ENCODE measurements at regions not wholly inside any gene's neighbourhood (a gene's known extent, or its start where the extent isn't known, plus 50 kb on each side); places are given as distances from the start of the nearest gene placed in this dataset.

DNA sequence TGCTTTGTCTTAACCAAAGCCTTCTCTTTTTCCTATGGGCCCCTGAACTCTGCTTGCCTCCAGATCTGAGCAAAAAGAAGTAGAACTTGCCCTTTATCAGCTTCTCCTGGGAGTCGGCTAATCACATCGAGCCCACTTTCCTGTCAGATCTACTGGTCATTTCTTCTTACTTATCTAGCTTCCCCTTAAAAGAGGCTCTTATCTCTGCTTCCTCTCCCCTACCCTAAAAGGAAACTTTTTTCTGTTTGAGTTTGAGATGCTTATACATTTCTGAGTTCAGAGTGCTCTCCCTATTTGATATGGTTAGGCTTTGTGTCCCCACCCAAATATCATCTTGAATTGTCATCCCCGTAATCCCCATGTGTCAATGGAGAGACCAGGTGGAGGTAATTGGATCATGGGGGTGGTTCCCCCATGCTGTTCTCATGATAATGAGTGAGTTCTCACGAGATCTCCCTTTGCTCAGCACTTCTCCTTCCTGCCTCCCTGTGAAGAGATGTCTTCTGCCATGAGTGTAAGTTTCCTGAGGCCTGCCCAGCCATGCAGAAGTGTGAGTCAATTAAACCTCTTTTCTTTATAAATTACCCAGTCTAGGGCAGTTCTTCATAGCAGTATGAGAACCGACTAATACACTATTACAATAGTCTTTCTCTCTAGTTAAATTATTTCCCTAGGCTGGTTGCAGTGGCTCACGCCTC is 114.7 kb upstream of the AMN1 start:
- CTCF ChIA-PET, result no interaction called here

DNA sequence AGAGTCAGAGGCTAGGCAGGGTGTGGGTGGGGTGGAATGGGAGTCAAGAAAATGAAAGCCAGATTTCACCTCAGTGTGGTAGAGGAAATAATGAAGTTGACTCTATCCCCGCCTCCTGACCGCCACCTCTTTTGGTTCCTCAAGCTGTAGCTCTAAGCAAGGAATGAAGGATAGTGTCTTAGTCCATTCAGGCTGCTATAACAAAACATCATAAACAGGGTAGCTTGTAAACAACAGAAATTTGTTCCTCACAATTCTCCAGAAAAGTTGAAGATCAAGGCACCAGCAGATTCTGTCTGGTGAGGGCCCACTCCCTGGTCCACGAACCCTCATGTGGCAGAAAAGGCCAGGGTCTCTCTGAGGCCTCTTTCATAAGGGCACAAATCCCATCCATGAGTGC is 109.1 kb upstream of the AMN1 start:
- peaks cover 0 to 13% of the 10 kb centered on the region in 2 experiments for H3K36me3 ChIP-seq (replicated peaks in 1 of 2; ENCODE audit: control extremely low read depth in 1 of 2, control insufficient read depth in 1 of 2, extremely low read depth in 1 of 2, insufficient read depth in 2 of 2, low read length in 1 of 2)
- H3K27ac Mint-ChIP-seq, result peak overlapping the region; percentile 26
- peaks cover 1 to 31% (median 5%) of the 10 kb centered on the region in 3 donors for H3K9me3 ChIP-seq (ENCODE audit: control extremely low read depth in 1 of 3, control insufficient read depth in 2 of 3, insufficient read depth in 1 of 3, low read length in 2 of 3)
- H3K4me2 ChIP-seq (replicated peaks; ENCODE audit: low read depth, low read length, poor library complexity, severe bottlenecking), result no peak overlapping the region
- ATAC-seq (ENCODE audit: low read depth), result no peak
- no peaks in the 10 kb centered on the region for H3K27me3 Mint-ChIP-seq
- peaks cover 44% of the 10 kb centered on the region for H3K4me1 Mint-ChIP-seq
- H4K20me1 ChIP-seq (ENCODE audit: control insufficient read depth, insufficient read depth, low read length, poor library complexity, severe bottlenecking), result no peaks in the 10 kb centered on the region
- H3K9me3 Mint-ChIP-seq (ENCODE audit: insufficient read depth), result peaks cover 2% of the 10 kb centered on the region
- WGBS (ENCODE audit: insufficient coverage), result 100% methylated on average over 1 of the region's 3 CpGs
- H3K4me1 ChIP-seq (ENCODE audit: control insufficient read depth in 2 of 2, insufficient read depth in 2 of 2, low read length in 2 of 2), result peaks cover 37 to 52% of the 10 kb centered on the region in 2 donors
- H3K27ac ChIP-seq (ENCODE audit: low read length in 2 of 2), result no peak overlapping the region
- intact Hi-C loops (cut with micrococcal nuclease), result loop anchor here (5.0 to 10.0 kb wide), 2 partner anchors 39 to 153 kb away; no protein-coding TSS in a partner anchor
- H3K4me3 ChIP-seq (ENCODE audit: control extremely low read depth in 1 of 5, extremely low read depth in 1 of 5, insufficient read depth in 1 of 5, low read depth in 2 of 5, low read length in 4 of 5), result no peak overlapping the region
- TF ChIP-seq, protein P1, sequence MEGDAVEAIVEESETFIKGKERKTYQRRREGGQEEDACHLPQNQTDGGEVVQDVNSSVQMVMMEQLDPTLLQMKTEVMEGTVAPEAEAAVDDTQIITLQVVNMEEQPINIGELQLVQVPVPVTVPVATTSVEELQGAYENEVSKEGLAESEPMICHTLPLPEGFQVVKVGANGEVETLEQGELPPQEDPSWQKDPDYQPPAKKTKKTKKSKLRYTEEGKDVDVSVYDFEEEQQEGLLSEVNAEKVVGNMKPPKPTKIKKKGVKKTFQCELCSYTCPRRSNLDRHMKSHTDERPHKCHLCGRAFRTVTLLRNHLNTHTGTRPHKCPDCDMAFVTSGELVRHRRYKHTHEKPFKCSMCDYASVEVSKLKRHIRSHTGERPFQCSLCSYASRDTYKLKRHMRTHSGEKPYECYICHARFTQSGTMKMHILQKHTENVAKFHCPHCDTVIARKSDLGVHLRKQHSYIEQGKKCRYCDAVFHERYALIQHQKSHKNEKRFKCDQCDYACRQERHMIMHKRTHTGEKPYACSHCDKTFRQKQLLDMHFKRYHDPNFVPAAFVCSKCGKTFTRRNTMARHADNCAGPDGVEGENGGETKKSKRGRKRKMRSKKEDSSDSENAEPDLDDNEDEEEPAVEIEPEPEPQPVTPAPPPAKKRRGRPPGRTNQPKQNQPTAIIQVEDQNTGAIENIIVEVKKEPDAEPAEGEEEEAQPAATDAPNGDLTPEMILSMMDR (IDR thresholded peaks at IDR 0.05), result no peak
- no peak for TF ChIP-seq EZH2 (IDR thresholded peaks at IDR 0.05; ENCODE audit: borderline replicate concordance, insufficient read depth, low read depth, low read length, poor library complexity, severe bottlenecking)
- peaks cover 3% of the 10 kb centered on the region for H3K79me2 ChIP-seq (ENCODE audit: control insufficient read depth, insufficient read depth, low read length)
- no peak for DNase-seq
- H3K4me3 Mint-ChIP-seq, result no peak overlapping the region
- no peaks in the 10 kb centered on the region for H3K27me3 ChIP-seq (replicated peaks in 1 of 4; ENCODE audit: control extremely low read depth in 1 of 4, control insufficient read depth in 3 of 4, insufficient read depth in 4 of 4, low read length in 3 of 4)
- ChIA-PET CTCF (interaction anchor here (0.6 to 1.5 kb wide), 3 partner anchors 9 to 172 kb away, joined by 3 to 6 read pairs (median 4); no protein-coding TSS in a partner anchor), POLR2A (no interaction called here)
- no peak overlapping the region for H2AFZ ChIP-seq (ENCODE audit: insufficient read depth, low read depth, low read length, poor library complexity, severe bottlenecking)
- no peak overlapping the region for H3K9ac ChIP-seq (ENCODE audit: low read length)

More for the DNA sequence above, 114.7 kb upstream of the AMN1 start:
- no peaks in the 10 kb centered on the region for H4K20me1 ChIP-seq (ENCODE audit: control insufficient read depth, insufficient read depth, low read length, poor library complexity, severe bottlenecking)
- DNase-seq, result no peak
- Mint-ChIP-seq H3K27ac (peak overlapping the region; percentile 75), H3K4me3 (peak overlapping the region; percentile 10), H3K9me3 (ENCODE audit: insufficient read depth) (peaks cover under 1% of the 10 kb centered on the region), H3K27me3 (no peaks in the 10 kb centered on the region), H3K4me1 (peaks cover 29% of the 10 kb centered on the region)
- peaks cover 0 to 5% of the 10 kb centered on the region in 2 donors for H3K4me1 ChIP-seq (ENCODE audit: control insufficient read depth in 2 of 2, insufficient read depth in 2 of 2, low read length in 2 of 2)
- H3K9ac ChIP-seq (ENCODE audit: low read length), result no peak overlapping the region
- H3K27me3 ChIP-seq (replicated peaks in 1 of 4; ENCODE audit: control extremely low read depth in 1 of 4, control insufficient read depth in 3 of 4, insufficient read depth in 4 of 4, low read length in 3 of 4), result no peaks in the 10 kb centered on the region
- intact Hi-C loops (cut with micrococcal nuclease), result loop anchor here (5.0 kb wide), 1 partner anchor 41 kb away; no protein-coding TSS in a partner anchor
- TF ChIP-seq, protein P1 (IDR thresholded peaks at IDR 0.05), result no peak
- no peak for TF ChIP-seq EZH2 (IDR thresholded peaks at IDR 0.05; ENCODE audit: borderline replicate concordance, insufficient read depth, low read depth, low read length, poor library complexity, severe bottlenecking)
- H3K4me3 ChIP-seq (ENCODE audit: control extremely low read depth in 1 of 5, extremely low read depth in 1 of 5, insufficient read depth in 1 of 5, low read depth in 2 of 5, low read length in 4 of 5), result no peak overlapping the region
- H3K36me3 ChIP-seq (replicated peaks in 1 of 2; ENCODE audit: control extremely low read depth in 1 of 2, control insufficient read depth in 1 of 2, extremely low read depth in 1 of 2, insufficient read depth in 2 of 2, low read length in 1 of 2), result peaks cover 4 to 20% of the 10 kb centered on the region in 2 experiments
- no peak overlapping the region for H2AFZ ChIP-seq (ENCODE audit: insufficient read depth, low read depth, low read length, poor library complexity, severe bottlenecking)
- no peak overlapping the region for H3K27ac ChIP-seq (ENCODE audit: low read length in 2 of 2)
- POLR2A ChIA-PET, result no interaction called here
- H3K4me2 ChIP-seq (replicated peaks; ENCODE audit: low read depth, low read length, poor library complexity, severe bottlenecking), result no peak overlapping the region
- peaks cover 24% of the 10 kb centered on the region for H3K79me2 ChIP-seq (ENCODE audit: control insufficient read depth, insufficient read depth, low read length)
- peaks cover 6 to 21% (median 11%) of the 10 kb centered on the region in 3 donors for H3K9me3 ChIP-seq (ENCODE audit: control extremely low read depth in 1 of 3, control insufficient read depth in 2 of 3, insufficient read depth in 1 of 3, low read length in 2 of 3)
- 77% methylated on average over 4 of the region's 6 CpGs for WGBS (ENCODE audit: insufficient coverage)
- no peak for ATAC-seq (ENCODE audit: low read depth)

All from B cell (primary cell).